OCI-LY3 (cell line): ENCODE measurements at regions not wholly inside any gene's neighbourhood (a gene's known extent, or its start where the extent isn't known, plus 50 kb on each side); places are given as distances from the start of the nearest gene placed in this dataset.

Source experiments
- H2AFZ ChIP-seq: fragments of 200-600, 300-600 bp; shearing (Covaris generic); 2 replicates; pipeline ENCODE4 v1.6.0; 2014; ENCODE audit warnings: antibody characterized with exemption, low read depth, low read length
- H3K27ac ChIP-seq: fragments of 200-600, 300-600 bp; sonication (generic); 2 replicates; pipeline ENCODE4 v1.5.1; 2014; ENCODE audit warnings: mild to moderate bottlenecking, low read length, moderate library complexity, mixed read lengths
- H3K27me3 ChIP-seq: fragments of 200-600, 300-600 bp; sonication (generic); 2 replicates; pipeline ENCODE4 v1.6.1; 2014; ENCODE audit warnings: low read depth, low read length, mixed read lengths
- H3K36me3 ChIP-seq: fragments of 200-600, 300-600 bp; sonication (generic); replicated peaks from 2 replicates; pipeline ENCODE3; 2014; ENCODE audit warnings: low read depth, low read length, mixed read lengths
- H3K4me1 ChIP-seq: fragments of 300-600, 200-600 bp; sonication (generic); 2 replicates; pipeline ENCODE4 v1.6.1; 2014; ENCODE audit warnings: low read length, mixed read lengths
- H3K4me2 ChIP-seq: fragments of 200-600, 300-600 bp; sonication (generic); 2 replicates; pipeline ENCODE4 v1.6.1; 2014; ENCODE audit warnings: low read length, mixed read lengths
- H3K4me3 ChIP-seq: fragments of 300-600, 200-600 bp; sonication (generic); 2 replicates; pipeline ENCODE4 v1.5.1; 2014; ENCODE audit warnings: antibody characterized with exemption, mild to moderate bottlenecking, low read length, moderate library complexity
- H3K79me2 ChIP-seq: fragments of 300-600, 200-600 bp; shearing (Covaris generic); 2 replicates; pipeline ENCODE4 v1.6.1; 2014; ENCODE audit warnings: mild to moderate bottlenecking, low read length, mixed read lengths
- H3K9ac ChIP-seq: fragments of 300-600, 200-600 bp; shearing (Covaris generic); 2 replicates; pipeline ENCODE4 v1.6.0; 2014; ENCODE audit warnings: mild to moderate bottlenecking, low read length, moderate library complexity
- H3K9me3 ChIP-seq: fragments of 200-600, 300-600 bp; shearing (Covaris generic); 2 replicates; pipeline ENCODE4 v1.6.1; 2014; ENCODE audit warnings: low read length, mixed read lengths; ENCODE audit not compliant: insufficient read depth
- H4K20me1 ChIP-seq: fragments of 200-600, 300-600 bp; sonication (generic); 2 replicates; pipeline ENCODE4 v1.6.1; 2016; ENCODE audit warnings: low read length, mixed read lengths; ENCODE audit not compliant: insufficient read depth
- CTCF ChIP-seq: fragments of 200-600, 300-600 bp; sonication (generic); IDR thresholded peaks from 2 replicates; pipeline ENCODE4 v1.5.1; 2014; ENCODE audit warnings: antibody characterized with exemption, low read length, low read depth
- EZH2phosphoT487 ChIP-seq: fragments of 200-600 bp; shearing (Covaris generic); IDR thresholded peaks from 2 replicates; pipeline ENCODE4 v1.6.1; 2018; ENCODE audit warnings: antibody characterized with exemption, mixed run types, low read depth

- H3K27ac ChIP-seq: no peak overlapping the region
- H3K9me3 ChIP-seq: no peaks in the 10 kb centered on the region
- H2AFZ ChIP-seq: no peak overlapping the region
- H3K27me3 ChIP-seq: no peaks in the 10 kb centered on the region
- H3K4me1 ChIP-seq: peaks cover 5% of the 10 kb centered on the region; the same call in 1 of the 2 replicates
- H3K4me2 ChIP-seq: no peak overlapping the region
- TF ChIP-seq CTCF (no peak), EZH2phosphoT487 (no peak)
- H3K9ac ChIP-seq: no peak overlapping the region
- H3K36me3 ChIP-seq: no peaks in the 10 kb centered on the region
- no peaks in the 10 kb centered on the region for H3K79me2 ChIP-seq
- H4K20me1 ChIP-seq: no peaks in the 10 kb centered on the region
- no peak overlapping the region for H3K4me3 ChIP-seq
Observed at GRCh38 chr5:129173771-129174170, 79.2 kb downstream of the ISOC1 start.

- no peaks in the 10 kb centered on the region for H3K36me3 ChIP-seq
Observed at GRCh38 chr5:129174480-129174879, 79.9 kb downstream of the ISOC1 start.

GRCh38 chr5:129177451-129177850 lies 82.9 kb downstream of the ISOC1 start:
- Histone ChIP-seq H3K9ac (no peak overlapping the region), H3K27ac (no peak overlapping the region), H3K4me1 (peaks cover 5% of the 10 kb centered on the region; the same call in 1 of the 2 replicates), H4K20me1 (no peaks in the 10 kb centered on the region), H3K9me3 (no peaks in the 10 kb centered on the region), H3K4me2 (no peak overlapping the region), H3K4me3 (no peak overlapping the region), H3K79me2 (no peaks in the 10 kb centered on the region), H2AFZ (no peak overlapping the region), H3K36me3 (no peaks in the 10 kb centered on the region), H3K27me3 (no peaks in the 10 kb centered on the region)
- TF ChIP-seq EZH2phosphoT487: no peak
- no peak for TF ChIP-seq CTCF

More at GRCh38 chr5:129174480-129174879, 79.9 kb downstream of the ISOC1 start:
- Histone ChIP-seq H3K79me2 (no peaks in the 10 kb centered on the region), H3K4me2 (no peak overlapping the region), H3K9ac (no peak overlapping the region), H3K4me1 (peaks cover 5% of the 10 kb centered on the region; the same call in 1 of the 2 replicates), H4K20me1 (no peaks in the 10 kb centered on the region), H2AFZ (no peak overlapping the region), H3K9me3 (no peaks in the 10 kb centered on the region), H3K27ac (no peak overlapping the region), H3K4me3 (no peak overlapping the region), H3K27me3 (no peaks in the 10 kb centered on the region)
- TF ChIP-seq CTCF (no peak), EZH2phosphoT487 (no peak)

GRCh38 chr5:129199308-129199707 lies 104.8 kb downstream of the ISOC1 start:
- Histone ChIP-seq H3K4me2 (no peak overlapping the region), H3K27me3 (no peaks in the 10 kb centered on the region), H3K27ac (no peak overlapping the region), H3K4me3 (no peak overlapping the region), H3K4me1 (peaks cover 6% of the 10 kb centered on the region; the same call in 1 of the 2 replicates), H3K9me3 (no peaks in the 10 kb centered on the region), H3K9ac (no peak overlapping the region), H3K36me3 (no peaks in the 10 kb centered on the region), H4K20me1 (no peaks in the 10 kb centered on the region), H2AFZ (no peak overlapping the region), H3K79me2 (no peaks in the 10 kb centered on the region)
- TF ChIP-seq EZH2phosphoT487 (no peak), CTCF (no peak)
